GM12875 (cell line): ENCODE measurements at regions not wholly inside any gene's neighbourhood (a gene's known extent, or its start where the extent isn't known, plus 50 kb on each side); places are given as distances from the start of the nearest gene placed in this dataset.

Experiments used
- H3K4me3 ChIP-seq: one replicate; pipeline ENCODE4 v1.5.1; 2011; ENCODE audit warnings: low read depth, low read length, control low read depth
- TF ChIP-seq, protein P1 (sequence below): IDR thresholded peaks from 2 replicates; pipeline ENCODE4 v1.5.1; 2011; ENCODE audit warnings: low read depth, mild to moderate bottlenecking, control low read depth, inconsistent platforms, low read length, moderate library complexity, borderline replicate concordance; ENCODE audit not compliant: insufficient read depth

DNA sequence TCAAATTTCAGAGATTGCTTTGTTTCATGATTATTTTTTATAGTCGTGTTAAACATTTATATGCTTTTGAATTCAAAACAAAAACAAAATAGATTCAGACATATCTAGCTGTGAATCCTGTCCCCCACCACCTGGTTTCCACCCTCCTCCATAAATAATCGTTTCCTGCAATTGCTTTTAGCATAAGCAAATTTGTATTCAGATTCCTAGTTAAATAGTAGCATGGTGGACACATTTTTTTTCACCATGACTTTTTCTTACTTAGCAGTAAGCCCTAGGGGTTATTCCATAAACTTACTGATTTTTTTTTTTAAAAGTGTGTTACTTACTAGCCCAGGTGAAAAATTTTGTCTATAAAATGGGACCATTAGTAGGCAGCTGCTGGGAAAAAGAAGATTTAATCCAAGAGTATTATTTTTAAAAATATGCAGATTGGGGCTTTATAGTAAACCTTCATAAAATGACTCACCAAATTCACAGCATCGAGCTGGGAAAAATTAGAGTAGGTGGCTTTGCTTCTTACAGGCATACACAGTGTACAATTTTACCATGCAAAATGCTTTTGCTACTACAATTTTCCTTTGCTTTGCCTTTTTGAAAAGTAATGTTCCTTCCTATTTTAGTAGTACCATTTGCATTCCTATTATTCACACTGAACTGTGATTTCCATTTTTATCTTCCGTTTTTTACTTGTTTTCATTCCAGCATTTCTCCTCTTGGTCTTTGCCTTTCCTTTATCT lies 117.8 kb downstream of the BTG1 start:
- TF ChIP-seq, protein P1, sequence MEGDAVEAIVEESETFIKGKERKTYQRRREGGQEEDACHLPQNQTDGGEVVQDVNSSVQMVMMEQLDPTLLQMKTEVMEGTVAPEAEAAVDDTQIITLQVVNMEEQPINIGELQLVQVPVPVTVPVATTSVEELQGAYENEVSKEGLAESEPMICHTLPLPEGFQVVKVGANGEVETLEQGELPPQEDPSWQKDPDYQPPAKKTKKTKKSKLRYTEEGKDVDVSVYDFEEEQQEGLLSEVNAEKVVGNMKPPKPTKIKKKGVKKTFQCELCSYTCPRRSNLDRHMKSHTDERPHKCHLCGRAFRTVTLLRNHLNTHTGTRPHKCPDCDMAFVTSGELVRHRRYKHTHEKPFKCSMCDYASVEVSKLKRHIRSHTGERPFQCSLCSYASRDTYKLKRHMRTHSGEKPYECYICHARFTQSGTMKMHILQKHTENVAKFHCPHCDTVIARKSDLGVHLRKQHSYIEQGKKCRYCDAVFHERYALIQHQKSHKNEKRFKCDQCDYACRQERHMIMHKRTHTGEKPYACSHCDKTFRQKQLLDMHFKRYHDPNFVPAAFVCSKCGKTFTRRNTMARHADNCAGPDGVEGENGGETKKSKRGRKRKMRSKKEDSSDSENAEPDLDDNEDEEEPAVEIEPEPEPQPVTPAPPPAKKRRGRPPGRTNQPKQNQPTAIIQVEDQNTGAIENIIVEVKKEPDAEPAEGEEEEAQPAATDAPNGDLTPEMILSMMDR: no peak
- H3K4me3 ChIP-seq: no peak overlapping the region

DNA sequence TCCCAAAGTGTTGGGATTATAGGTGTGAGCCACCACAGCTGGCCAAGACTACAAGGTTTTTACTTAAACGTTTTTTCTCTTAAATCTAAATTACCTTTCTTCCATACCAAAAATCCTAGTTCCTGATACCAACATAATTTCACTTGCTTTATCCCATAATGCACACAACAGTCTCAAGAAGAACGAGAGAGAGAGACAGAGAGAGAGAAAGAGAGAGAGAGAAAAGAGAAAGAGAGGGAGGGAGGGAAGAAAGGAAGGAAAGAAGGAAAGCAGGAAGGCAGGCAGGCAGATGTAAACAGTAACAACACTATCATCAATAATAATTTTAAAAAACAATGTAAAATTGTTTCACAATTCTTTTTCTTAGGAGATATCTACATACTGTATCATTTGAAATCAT lies 118.4 kb downstream of the BTG1 start:
- no peak overlapping the region for H3K4me3 ChIP-seq
- TF ChIP-seq, protein P1: no peak

DNA sequence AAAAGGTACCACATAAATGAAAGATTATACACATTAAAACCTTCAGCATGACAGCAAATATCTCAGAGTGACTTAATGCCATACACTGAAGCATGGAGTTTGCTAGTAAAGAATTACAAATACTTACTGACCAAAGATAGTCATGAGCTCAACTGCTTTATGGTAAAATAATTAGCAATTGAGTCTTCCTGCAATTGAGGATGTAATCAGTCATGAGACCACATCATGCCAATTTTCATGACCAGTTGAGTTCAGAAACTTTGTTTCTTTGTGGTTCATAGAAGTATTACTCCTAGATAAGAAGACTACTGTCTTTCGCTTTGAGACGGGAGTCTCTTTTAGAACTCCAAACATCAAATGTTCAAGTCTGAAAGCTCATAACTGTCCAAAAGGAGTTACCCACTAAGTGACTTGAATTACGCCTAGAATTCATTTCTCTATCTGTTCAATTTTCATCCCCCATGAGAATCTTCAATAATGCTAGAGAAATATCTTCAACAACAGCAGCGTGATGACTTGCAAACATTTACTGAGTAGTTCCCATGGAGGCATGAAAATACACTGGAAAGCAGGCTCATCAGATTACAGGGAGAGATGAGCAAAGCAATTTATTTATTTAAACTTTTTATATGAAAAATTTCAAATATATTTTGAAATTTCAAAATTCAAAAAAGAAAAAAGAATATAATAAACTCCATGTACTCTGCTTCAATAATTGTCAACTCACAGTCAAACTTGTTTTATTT lies 120.0 kb downstream of the BTG1 start:
- H3K4me3 ChIP-seq: no peak overlapping the region
- TF ChIP-seq, protein P1: no peak

DNA sequence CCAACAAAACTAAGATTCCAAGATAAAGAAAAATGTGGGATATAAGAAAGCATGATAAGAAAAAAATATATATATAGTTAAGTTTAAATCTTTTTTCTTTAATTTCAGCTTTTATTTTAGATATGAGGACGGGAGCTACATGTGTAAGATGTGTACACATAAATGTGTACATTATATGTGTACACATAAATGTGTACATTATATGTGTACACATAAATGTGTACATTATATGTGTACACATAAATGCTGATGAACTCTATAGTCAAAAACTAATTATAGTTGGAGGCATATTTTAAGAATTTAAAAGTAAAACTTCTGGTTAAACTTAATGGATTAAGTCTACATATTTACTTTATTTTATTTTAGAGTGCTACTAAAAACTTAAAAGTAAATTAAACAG lies 123.6 kb downstream of the BTG1 start:
- TF ChIP-seq, protein P1: no peak

DNA sequence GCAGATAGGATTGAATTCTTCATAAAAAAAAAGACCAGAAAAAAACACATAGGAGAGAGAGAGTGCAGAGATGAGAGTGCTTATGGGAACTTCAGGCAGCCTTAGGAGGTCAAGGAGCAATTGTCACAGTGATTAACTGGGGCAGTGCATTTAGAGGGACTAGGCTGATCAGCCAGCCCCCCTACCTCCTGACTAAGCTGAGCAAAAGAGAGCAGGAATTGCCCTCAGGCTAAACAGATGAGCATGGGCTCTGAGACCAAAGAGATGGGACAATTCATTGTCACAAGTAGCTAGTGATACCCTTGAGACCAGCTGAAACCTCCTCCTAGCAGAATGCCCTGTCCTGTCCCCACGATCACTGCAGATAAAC lies 124.0 kb downstream of the BTG1 start:
- no peak overlapping the region for H3K4me3 ChIP-seq
- TF ChIP-seq, protein P1: no peak

More for the DNA sequence above, 123.6 kb downstream of the BTG1 start:
- no peak overlapping the region for H3K4me3 ChIP-seq

DNA sequence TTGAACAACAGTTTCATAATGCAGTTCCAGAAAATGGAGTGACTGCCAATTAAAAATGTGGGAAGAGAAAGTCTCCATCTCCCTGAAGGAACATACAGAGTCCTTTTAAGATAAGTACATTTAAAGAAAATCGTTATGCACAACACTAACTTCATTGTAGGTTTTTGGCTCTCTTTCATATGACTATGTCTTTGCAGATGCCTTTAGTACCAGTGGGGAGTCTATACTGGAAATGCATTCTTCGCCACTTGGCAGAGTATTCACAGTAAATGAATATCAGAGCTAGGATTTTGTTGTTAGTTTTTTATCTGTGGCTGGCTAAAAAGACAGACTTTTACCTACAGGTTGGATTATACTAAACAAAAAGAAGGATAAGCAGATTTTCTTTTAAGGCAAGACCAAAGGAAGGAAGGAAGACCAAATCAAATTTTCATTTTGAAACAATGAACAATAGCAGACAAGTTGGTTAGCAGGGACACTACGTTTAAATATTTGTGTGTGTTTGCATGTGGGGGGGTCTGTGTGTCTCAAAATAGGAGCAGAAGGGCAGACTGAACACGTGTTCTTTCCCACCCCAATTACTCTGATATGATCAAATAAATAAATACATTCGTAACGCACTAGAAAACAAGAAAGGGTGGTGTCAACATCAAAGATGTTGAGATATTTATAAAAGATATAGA lies 124.5 kb downstream of the BTG1 start:
- no peak overlapping the region for H3K4me3 ChIP-seq
- TF ChIP-seq, protein P1: no peak
